Uterus (tissue), 2 donors: ENCODE measurements at regions not wholly inside any gene's neighbourhood (a gene's known extent, or its start where the extent isn't known, plus 50 kb on each side); places are given as distances from the start of the nearest gene placed in this dataset.

ENCODE experiments used
- CTCF ChIP-seq, 4 experiments: fragments of 200-600 bp in 2 of 4; fragments of 450-650 bp in 2 of 4; sonication (generic) in 2 of 4; IDR thresholded peaks; one replicate each; pipeline ENCODE4 v1.5.1; 2016 to 2019; ENCODE audit warnings: antibody characterized with exemption in 4 of 4, mild to moderate bottlenecking in 2 of 4, moderate library complexity in 1 of 4
- POLR2A ChIP-seq, 2 donors: fragments of 450-650 bp; IDR thresholded peaks; one replicate each; pipeline ENCODE4 v1.6.1; 2016; ENCODE audit warnings: antibody characterized with exemption in 2 of 2, mild to moderate bottlenecking in 1 of 2, moderate library complexity in 1 of 2

DNA sequence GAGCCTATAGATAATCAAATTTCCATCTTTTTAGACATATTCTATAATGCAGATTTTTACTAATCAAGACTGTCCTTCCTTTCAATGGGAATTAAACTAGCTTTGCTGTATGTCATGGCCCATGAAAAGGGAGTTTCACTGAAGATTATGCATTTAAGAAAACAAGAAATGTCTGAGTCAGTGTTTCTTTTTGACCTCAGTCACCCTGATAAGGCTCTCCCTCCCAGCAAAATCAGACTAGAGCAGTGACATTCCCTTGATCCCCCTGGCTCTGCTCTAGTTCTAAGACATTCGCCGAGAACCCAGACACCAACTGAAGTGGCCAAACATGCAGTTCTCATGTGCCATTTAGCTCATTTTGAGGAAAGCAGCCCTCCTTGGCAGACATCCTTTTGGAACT, 442.0 kb downstream of the ACTL7B start:
- TF ChIP-seq CTCF (IDR thresholded peaks at IDR 0.05) (no peak), POLR2A (IDR thresholded peaks at IDR 0.05) (no peak)
